ENCODE measurements at regions not wholly inside any gene's neighbourhood (a gene's known extent, or its start where the extent isn't known, plus 50 kb on each side); places are given as distances from the start of the nearest gene placed in this dataset.

DNA sequence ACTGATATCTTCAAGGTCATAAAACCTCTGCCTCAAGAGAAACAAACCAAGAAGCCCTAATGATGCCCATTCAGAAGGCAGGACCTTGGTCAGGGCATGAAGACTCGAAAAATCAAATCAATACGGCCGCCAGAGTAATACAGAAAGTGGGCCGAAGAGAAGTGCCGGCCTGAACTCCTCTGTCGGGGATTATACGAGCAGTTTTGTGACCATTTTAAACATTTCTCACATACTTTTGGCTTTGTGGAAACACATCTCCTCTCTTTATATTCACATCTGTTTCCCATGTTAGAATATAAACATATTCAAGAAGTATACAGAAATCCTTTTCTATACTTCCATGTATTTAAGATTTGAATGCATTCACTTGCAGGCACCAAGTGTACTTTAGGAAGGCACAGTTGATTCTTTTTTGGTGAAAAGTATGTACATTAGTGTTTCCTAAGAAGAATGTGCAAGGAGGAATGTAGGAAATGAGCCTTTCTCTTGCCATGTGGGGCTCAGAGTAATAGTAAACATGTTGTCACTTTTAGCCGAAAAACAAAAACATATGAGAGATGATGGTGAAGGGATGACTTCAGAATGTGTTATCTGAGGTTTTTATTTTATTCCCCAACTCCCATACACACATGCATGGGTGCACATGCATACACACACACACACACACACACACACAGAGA, 707.9 kb upstream of the ID2 start:
- TF ChIP-seq CTCF (IDR thresholded peaks at IDR 0.05; ENCODE audit: insufficient read depth, low read length, poor library complexity, severe bottlenecking): no peak
- Histone ChIP-seq H3K27me3 (replicated peaks; ENCODE audit: control insufficient read depth, insufficient read depth, low read length) (peaks cover 3% of the 10 kb centered on the region; the same call in 1 of the 2 replicates), H3K4me3 (replicated peaks; ENCODE audit: low read depth, low read length) (no peak overlapping the region), H3K36me3 (ENCODE audit: control insufficient read depth, insufficient read depth, low read length) (no peaks in the 10 kb centered on the region)
- no peak for DNase-seq (ENCODE audit: extremely low read depth, insufficient read length)

- Histone ChIP-seq H3K36me3 (ENCODE audit: control insufficient read depth, insufficient read depth, low read length) (no peaks in the 10 kb centered on the region), H3K4me3 (replicated peaks; ENCODE audit: low read depth, low read length) (no peak overlapping the region), H3K27me3 (replicated peaks; ENCODE audit: control insufficient read depth, insufficient read depth, low read length) (peaks cover 3% of the 10 kb centered on the region; the same call in 1 of the 2 replicates)
- DNase-seq (ENCODE audit: extremely low read depth, insufficient read length): no peak
- TF ChIP-seq CTCF (IDR thresholded peaks at IDR 0.05; ENCODE audit: insufficient read depth, low read length, poor library complexity, severe bottlenecking): no peak
These were observed 706.9 kb upstream of the ID2 start for GRCh38 chr2:7974936-7975335.

- no peak overlapping the region for H3K4me3 ChIP-seq (replicated peaks; ENCODE audit: low read depth, low read length)
- no peak for TF ChIP-seq CTCF (IDR thresholded peaks at IDR 0.05; ENCODE audit: insufficient read depth, low read length, poor library complexity, severe bottlenecking)
- H3K36me3 ChIP-seq (ENCODE audit: control insufficient read depth, insufficient read depth, low read length): no peaks in the 10 kb centered on the region
- H3K27me3 ChIP-seq (replicated peaks; ENCODE audit: control insufficient read depth, insufficient read depth, low read length): peaks cover 3% of the 10 kb centered on the region; the same call in 1 of the 2 replicates
- no peak for DNase-seq (ENCODE audit: extremely low read depth, insufficient read length)
These were observed 705.6 kb upstream of the ID2 start for GRCh38 chr2:7976206-7976605.

DNA sequence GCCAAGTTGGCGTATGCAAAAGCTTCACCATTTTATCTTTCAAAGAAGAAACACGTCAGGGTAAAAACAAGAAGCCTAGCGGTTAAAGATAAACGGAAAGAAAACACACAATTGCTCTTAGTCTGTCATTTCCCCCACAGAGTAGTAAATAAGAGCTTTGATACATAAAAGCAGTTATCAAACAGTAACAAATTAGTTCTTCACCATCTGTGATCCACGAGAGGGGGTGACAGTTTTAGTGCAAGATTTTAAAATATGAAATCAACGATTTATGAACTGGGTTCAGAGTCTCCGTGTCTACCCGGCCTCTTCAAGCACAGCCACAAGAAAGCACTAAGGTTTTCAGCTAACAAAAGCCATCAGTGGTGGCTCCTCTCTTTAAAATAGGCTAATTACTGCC, 703.9 kb upstream of the ID2 start:
- DNase-seq (ENCODE audit: extremely low read depth, insufficient read length): no peak
- Histone ChIP-seq H3K4me3 (replicated peaks; ENCODE audit: low read depth, low read length) (no peak overlapping the region), H3K27me3 (replicated peaks; ENCODE audit: control insufficient read depth, insufficient read depth, low read length) (no peaks in the 10 kb centered on the region; the same call in 1 of the 2 replicates), H3K36me3 (ENCODE audit: control insufficient read depth, insufficient read depth, low read length) (no peaks in the 10 kb centered on the region)
- no peak for TF ChIP-seq CTCF (IDR thresholded peaks at IDR 0.05; ENCODE audit: insufficient read depth, low read length, poor library complexity, severe bottlenecking)

GRCh38 chr2:7982054-7982453, 699.8 kb upstream of the ID2 start:
- H3K36me3 ChIP-seq (ENCODE audit: control insufficient read depth, insufficient read depth, low read length): no peaks in the 10 kb centered on the region
- no peak overlapping the region for H3K4me3 ChIP-seq (replicated peaks; ENCODE audit: low read depth, low read length)
- H3K27me3 ChIP-seq (replicated peaks; ENCODE audit: control insufficient read depth, insufficient read depth, low read length): no peaks in the 10 kb centered on the region; the same call in 1 of the 2 replicates
- TF ChIP-seq CTCF (IDR thresholded peaks at IDR 0.05; ENCODE audit: insufficient read depth, low read length, poor library complexity, severe bottlenecking): no peak
- DNase-seq (ENCODE audit: extremely low read depth, insufficient read length): no peak

GRCh38 chr2:7983451-7983850, 698.4 kb upstream of the ID2 start:
- H3K36me3 ChIP-seq (ENCODE audit: control insufficient read depth, insufficient read depth, low read length): no peaks in the 10 kb centered on the region
- no peak overlapping the region for H3K4me3 ChIP-seq (replicated peaks; ENCODE audit: low read depth, low read length)
- no peak for DNase-seq (ENCODE audit: extremely low read depth, insufficient read length)
- H3K27me3 ChIP-seq (replicated peaks; ENCODE audit: control insufficient read depth, insufficient read depth, low read length): no peaks in the 10 kb centered on the region
- no peak for TF ChIP-seq CTCF (IDR thresholded peaks at IDR 0.05; ENCODE audit: insufficient read depth, low read length, poor library complexity, severe bottlenecking)
